ENCODE measurements at regions not wholly inside any gene's neighbourhood (a gene's known extent, or its start where the extent isn't known, plus 50 kb on each side); places are given as distances from the start of the nearest gene placed in this dataset.

DNA sequence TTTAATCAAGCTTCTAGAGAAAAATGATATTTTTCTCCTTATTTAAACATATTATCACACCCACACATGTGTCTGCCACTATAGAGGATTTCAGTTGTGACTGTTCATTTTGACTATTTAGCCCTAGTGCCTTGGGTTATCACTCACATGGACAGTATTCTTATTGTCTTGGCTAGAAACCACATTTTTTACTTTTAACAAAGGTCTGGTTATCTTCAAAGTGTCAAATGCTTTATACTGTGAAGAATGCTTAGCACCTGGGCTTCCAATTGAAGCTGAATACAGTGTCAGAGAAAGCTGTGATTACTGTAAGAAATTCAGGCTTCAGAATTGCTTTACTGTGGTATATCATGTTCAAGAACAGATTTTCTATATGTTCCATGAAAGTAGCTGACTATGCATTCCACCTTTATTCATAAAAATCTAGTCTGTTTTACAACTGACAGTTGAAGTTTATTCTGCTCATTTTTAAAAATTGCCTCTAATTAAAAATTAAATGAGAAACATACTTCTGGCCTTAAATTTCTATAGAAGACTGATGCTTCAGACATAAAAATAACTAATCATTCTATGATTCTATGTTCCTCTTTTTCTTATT, 278.6 kb downstream of the SEMA3D start:
- TF ChIP-seq, protein P1, sequence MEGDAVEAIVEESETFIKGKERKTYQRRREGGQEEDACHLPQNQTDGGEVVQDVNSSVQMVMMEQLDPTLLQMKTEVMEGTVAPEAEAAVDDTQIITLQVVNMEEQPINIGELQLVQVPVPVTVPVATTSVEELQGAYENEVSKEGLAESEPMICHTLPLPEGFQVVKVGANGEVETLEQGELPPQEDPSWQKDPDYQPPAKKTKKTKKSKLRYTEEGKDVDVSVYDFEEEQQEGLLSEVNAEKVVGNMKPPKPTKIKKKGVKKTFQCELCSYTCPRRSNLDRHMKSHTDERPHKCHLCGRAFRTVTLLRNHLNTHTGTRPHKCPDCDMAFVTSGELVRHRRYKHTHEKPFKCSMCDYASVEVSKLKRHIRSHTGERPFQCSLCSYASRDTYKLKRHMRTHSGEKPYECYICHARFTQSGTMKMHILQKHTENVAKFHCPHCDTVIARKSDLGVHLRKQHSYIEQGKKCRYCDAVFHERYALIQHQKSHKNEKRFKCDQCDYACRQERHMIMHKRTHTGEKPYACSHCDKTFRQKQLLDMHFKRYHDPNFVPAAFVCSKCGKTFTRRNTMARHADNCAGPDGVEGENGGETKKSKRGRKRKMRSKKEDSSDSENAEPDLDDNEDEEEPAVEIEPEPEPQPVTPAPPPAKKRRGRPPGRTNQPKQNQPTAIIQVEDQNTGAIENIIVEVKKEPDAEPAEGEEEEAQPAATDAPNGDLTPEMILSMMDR (IDR thresholded peaks at IDR 0.05; ENCODE audit: low read length) = no peak
- no peak for TF ChIP-seq EZH2phosphoT487 (IDR thresholded peaks at IDR 0.05; ENCODE audit: low read length)

All from MM.1S (cell line).